Astrocyte of the spinal cord (primary cell): ENCODE measurements at regions not wholly inside any gene's neighbourhood (a gene's known extent, or its start where the extent isn't known, plus 50 kb on each side); places are given as distances from the start of the nearest gene placed in this dataset.

Source experiments
- DNase-seq: peaks from one replicate; pipeline ENCODE4 v3.0.0; 2011; ENCODE audit warnings: low read depth, low spot score
- H3K4me3 ChIP-seq: 2 replicates; pipeline ENCODE4 v1.5.1; 2011; ENCODE audit warnings: low read depth, mild to moderate bottlenecking, low read length, moderate library complexity
- CTCF ChIP-seq: IDR thresholded peaks from 2 replicates; pipeline ENCODE4 v1.5.1; 2012; ENCODE audit warnings: low read depth, mild to moderate bottlenecking, low read length, inconsistent platforms
- in situ Hi-C: cut with HindIII; loops from 2 replicates; pipeline ENCODE4 v1.10.0; 2017; ENCODE audit warnings: low sequenced_read_pairs

- DNase-seq = no peak
- in situ Hi-C loops = no loop called here
- TF ChIP-seq CTCF = no peak
- H3K4me3 ChIP-seq = no peak overlapping the region
Observed at GRCh38 chr4:66842026-66842723, 703.1 kb downstream of the CENPC start.

DNA sequence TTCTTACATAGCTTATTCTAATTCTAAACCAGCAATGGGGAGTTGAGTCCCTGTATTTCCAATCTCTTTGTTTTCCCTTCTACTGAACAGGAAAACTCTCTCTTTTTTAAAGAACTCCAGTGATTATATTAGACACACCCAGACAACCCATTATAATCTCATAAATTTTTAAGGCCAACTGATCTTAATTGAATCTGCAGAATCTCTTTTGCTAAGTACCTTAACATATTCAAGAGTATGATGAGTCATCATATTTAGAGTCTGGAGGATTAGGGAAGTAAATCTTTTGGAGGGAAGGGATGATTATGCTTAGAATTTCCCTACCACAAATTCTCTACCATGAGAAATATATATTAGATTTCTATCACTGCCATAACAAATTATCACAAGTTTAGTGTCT, 705.1 kb downstream of the CENPC start:
- in situ Hi-C loops = no loop called here
- H3K4me3 ChIP-seq = no peak overlapping the region

DNA sequence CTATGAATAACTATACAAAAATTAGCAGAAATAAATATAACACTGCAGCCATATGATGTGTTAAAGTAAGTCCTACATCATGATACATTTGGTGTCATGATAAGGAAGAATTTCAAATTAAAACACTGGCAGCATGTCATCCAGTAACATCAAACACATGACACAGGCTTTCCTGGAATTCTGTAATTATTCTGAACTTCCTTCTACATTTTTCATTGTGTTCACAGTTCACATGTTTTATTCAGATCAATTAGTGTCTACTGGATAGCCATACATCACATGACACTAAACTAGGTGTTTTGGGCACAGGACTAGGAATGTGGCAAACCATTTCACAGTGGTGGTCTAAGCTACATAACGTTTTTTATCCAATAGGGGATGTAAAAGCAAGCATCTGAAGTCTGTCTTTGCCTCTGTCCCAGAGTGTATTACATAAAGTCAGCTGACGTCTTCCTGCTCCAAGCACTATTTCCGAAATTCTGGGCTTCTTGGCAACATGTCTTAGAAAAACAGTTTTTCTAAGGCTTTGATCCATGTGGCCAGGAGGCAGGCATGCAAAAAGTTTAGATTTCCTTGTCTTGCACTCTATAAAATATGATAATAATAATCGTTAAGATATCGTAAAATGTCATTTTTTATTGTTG, 707.9 kb downstream of the CENPC start:
- TF ChIP-seq CTCF = no peak
- H3K4me3 ChIP-seq = no peak overlapping the region
- DNase-seq = no peak
- in situ Hi-C loops = no loop called here

More for the DNA sequence above, 705.1 kb downstream of the CENPC start:
- TF ChIP-seq CTCF = no peak
- DNase-seq = no peak

GRCh38 chr4:66829310-66829709, 716.0 kb downstream of the CENPC start:
- no peak overlapping the region for H3K4me3 ChIP-seq
- no peak for DNase-seq
- in situ Hi-C loops = no loop called here
- no peak for TF ChIP-seq CTCF

DNA sequence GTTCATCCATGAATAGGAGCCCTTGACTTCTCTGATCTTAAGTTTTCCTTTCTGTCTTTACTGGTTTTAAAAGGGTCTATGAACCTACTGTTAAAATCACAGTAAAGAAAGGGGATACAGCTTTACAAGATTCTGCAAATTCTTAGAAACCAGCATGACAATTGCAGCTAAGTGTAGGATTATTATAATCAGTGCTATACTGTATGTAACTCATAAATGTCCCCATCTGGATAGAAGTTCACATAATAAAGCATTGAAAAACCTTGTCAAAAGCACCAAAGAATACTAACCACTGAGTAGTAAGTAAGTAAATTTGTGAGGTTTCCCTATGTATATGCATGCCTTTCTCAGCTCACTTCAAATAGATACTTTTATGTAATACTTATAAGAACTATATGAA, 724.6 kb downstream of the CENPC start:
- no peak for TF ChIP-seq CTCF
- no peak overlapping the region for H3K4me3 ChIP-seq
- DNase-seq = no peak
- in situ Hi-C loops = no loop called here

DNA sequence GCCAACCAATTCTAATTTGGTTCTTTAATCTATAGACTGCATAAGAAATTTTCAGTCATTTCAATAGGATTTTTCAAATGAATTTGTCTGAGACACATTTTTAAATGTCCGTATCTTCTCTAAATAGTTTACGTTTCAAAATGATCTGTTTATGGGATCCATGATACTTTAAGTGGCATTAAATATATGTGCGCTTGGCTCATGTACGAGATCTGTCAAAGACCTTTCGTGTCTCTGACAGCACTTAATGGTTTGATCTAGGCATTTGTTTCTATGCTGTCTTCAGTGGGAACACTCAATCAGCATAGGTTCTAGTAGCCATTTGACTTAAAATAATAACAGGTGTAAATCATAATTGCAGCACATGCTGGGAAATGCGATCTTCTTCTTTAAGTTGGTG, 731.0 kb downstream of the CENPC start:
- in situ Hi-C loops = no loop called here
- no peak for TF ChIP-seq CTCF
- no peak overlapping the region for H3K4me3 ChIP-seq
- no peak for DNase-seq
